Neuronal stem cell (in vitro differentiated cells): ENCODE measurements at regions not wholly inside any gene's neighbourhood (a gene's known extent, or its start where the extent isn't known, plus 50 kb on each side); places are given as distances from the start of the nearest gene placed in this dataset.
A peak's percentile ranks its signal among the peaks of the same experiment; 100 is the strongest.

Experiments
- DNase-seq: peaks from one replicate; pipeline ENCODE4 v3.0.0-alpha.2; 2013; ENCODE audit warnings: low spot score
- H2AFZ ChIP-seq: one replicate; pipeline ENCODE4 v1.6.1; 2013; ENCODE audit warnings: mild to moderate bottlenecking, low read length, inconsistent platforms
- H2AK5ac ChIP-seq: 2 replicates; pipeline ENCODE4 v1.6.1; 2013; ENCODE audit warnings: low read depth, mild to moderate bottlenecking, inconsistent platforms, low read length, moderate library complexity, mixed read lengths
- H2BK120ac ChIP-seq: 2 replicates; pipeline ENCODE4 v1.6.1; 2013; ENCODE audit warnings: low read depth, mild to moderate bottlenecking, inconsistent platforms, low read length, moderate library complexity, mixed read lengths
- H2BK12ac ChIP-seq: one replicate; pipeline ENCODE4 v1.6.1; 2013; ENCODE audit warnings: low read length, inconsistent platforms
- H2BK15ac ChIP-seq: 2 replicates; pipeline ENCODE4 v1.6.1; 2013; ENCODE audit warnings: mild to moderate bottlenecking, low read length, inconsistent platforms, mixed read lengths
- H2BK5ac ChIP-seq: one replicate; pipeline ENCODE4 v1.6.1; 2013; ENCODE audit warnings: inconsistent platforms, mild to moderate bottlenecking, low read length, moderate library complexity
- H3K14ac ChIP-seq: one replicate; pipeline ENCODE4 v1.6.1; 2013; ENCODE audit warnings: low read length, inconsistent platforms
- H3K18ac ChIP-seq: 2 replicates; pipeline ENCODE4 v1.6.1; 2013; ENCODE audit warnings: low read length, inconsistent platforms
- H3K23ac ChIP-seq: 2 replicates; pipeline ENCODE4 v1.6.1; 2013; ENCODE audit warnings: low read depth, mild to moderate bottlenecking, mixed read lengths, low read length, inconsistent platforms; ENCODE audit not compliant: poor library complexity
- H3K27ac ChIP-seq: replicated peaks from 3 replicates; pipeline ENCODE4 v1.5.1; 2013; ENCODE audit warnings: low read length, inconsistent platforms
- H3K27me3 ChIP-seq, 3 experiments: 2 replicates each; pipeline ENCODE4 v1.6.1; 2013; ENCODE audit warnings: low read length in 3 of 3, mild to moderate bottlenecking in 2 of 3, inconsistent platforms in 1 of 3, low read depth in 1 of 3, mixed read lengths in 1 of 3, moderate library complexity in 1 of 3; ENCODE audit not compliant: control insufficient read depth in 3 of 3, insufficient read depth in 3 of 3
- H3K36me3 ChIP-seq, 2 donors: replicated peaks in 1 of 2; 2 replicates each; pipeline ENCODE4 v1.6.1; 2013; ENCODE audit warnings: low read length in 2 of 2; ENCODE audit not compliant: control insufficient read depth in 2 of 2, insufficient read depth in 2 of 2
- H3K4ac ChIP-seq: 2 replicates; pipeline ENCODE4 v1.6.1; 2013; ENCODE audit warnings: inconsistent platforms, mild to moderate bottlenecking, low read length, moderate library complexity
- H3K4me1 ChIP-seq, 2 donors: 1 replicate in 1 of 2; 2 replicates in 1 of 2; pipeline ENCODE4 v1.6.1; 2013; ENCODE audit warnings: low read length in 2 of 2, low read depth in 1 of 2; ENCODE audit not compliant: control insufficient read depth in 2 of 2, insufficient read depth in 1 of 2
- H3K4me2 ChIP-seq: one replicate; pipeline ENCODE4 v1.6.1; 2013; ENCODE audit warnings: mild to moderate bottlenecking, low read length, inconsistent platforms; ENCODE audit not compliant: insufficient read depth, poor library complexity, severe bottlenecking
- H3K4me3 ChIP-seq, 2 donors: 2 replicates each; pipeline ENCODE4 v1.5.1; 2013; ENCODE audit warnings: low read length in 2 of 2, mild to moderate bottlenecking in 2 of 2, inconsistent platforms in 1 of 2, moderate library complexity in 1 of 2
- H3K79me1 ChIP-seq: one replicate; pipeline ENCODE4 v1.6.1; 2013; ENCODE audit warnings: low read depth, mild to moderate bottlenecking, inconsistent platforms, low read length, moderate library complexity
- H3K9ac ChIP-seq: one replicate; pipeline ENCODE4 v1.6.1; 2013; ENCODE audit warnings: mild to moderate bottlenecking, low read depth, low read length, inconsistent platforms; ENCODE audit not compliant: poor library complexity
- H3K9me3 ChIP-seq, 2 donors: replicated peaks in 1 of 2; 2 replicates each; pipeline versions ENCODE3 to v1.6.1; 2013; ENCODE audit warnings: low read length in 2 of 2, mild to moderate bottlenecking in 2 of 2, inconsistent platforms in 1 of 2, low read depth in 1 of 2, mixed read lengths in 1 of 2, moderate library complexity in 1 of 2; ENCODE audit not compliant: control insufficient read depth in 2 of 2, insufficient read depth in 1 of 2
- H4K8ac ChIP-seq: one replicate; pipeline ENCODE4 v1.6.1; 2013; ENCODE audit warnings: low read depth, mild to moderate bottlenecking, inconsistent platforms, low read length, moderate library complexity
- H4K91ac ChIP-seq: one replicate; pipeline ENCODE4 v1.6.1; 2013; ENCODE audit warnings: low read length, low read depth, mild to moderate bottlenecking, inconsistent platforms; ENCODE audit not compliant: poor library complexity
- WGBS, 2 donors: extraction: QIAGEN DNeasy Blood & Tissue Kit; methylation state at CpG; one replicate each; pipeline ENCODE4 v1.1.7; 2013; ENCODE audit warnings: missing lambda C conversion rate in 2 of 2, mixed read lengths in 1 of 2; ENCODE audit not compliant: insufficient read length in 2 of 2, insufficient replicate concordance in 1 of 2; ENCODE audit errors: extremely low coverage in 2 of 2; 5-methylcytosine and 5-hydroxymethylcytosine counted together

GRCh38 chr7:57385668-57386067 lies 64.3 kb upstream of the ZNF716 start:
- no peak overlapping the region for H4K91ac ChIP-seq
- no peak overlapping the region for H2BK12ac ChIP-seq
- H3K4me2 ChIP-seq, result no peak overlapping the region
- H3K23ac ChIP-seq, result no peak overlapping the region
- H3K36me3 ChIP-seq, result no peaks in the 10 kb centered on the region
- no peak overlapping the region for H2BK15ac ChIP-seq
- H3K27ac ChIP-seq, result no peak overlapping the region
- peaks cover 0 to 61% of the 10 kb centered on the region in 2 donors for H3K9me3 ChIP-seq
- no peak overlapping the region for H4K8ac ChIP-seq
- H2BK120ac ChIP-seq, result no peak overlapping the region
- no peak overlapping the region for H3K4ac ChIP-seq
- H3K14ac ChIP-seq, result no peak overlapping the region
- H3K4me3 ChIP-seq, result no peak overlapping the region
- no peak overlapping the region for H3K18ac ChIP-seq
- no peak for DNase-seq
- H2AFZ ChIP-seq, result no peak overlapping the region
- no peaks in the 10 kb centered on the region for H3K4me1 ChIP-seq
- no peak overlapping the region for H2BK5ac ChIP-seq
- H3K9ac ChIP-seq, result no peak overlapping the region
- H3K79me1 ChIP-seq, result peaks cover 3% of the 10 kb centered on the region
- no peaks in the 10 kb centered on the region for H3K27me3 ChIP-seq
- H2AK5ac ChIP-seq, result no peak overlapping the region
- WGBS, 2 donors, result no CpG with 5 or more reads among the region's 5 CpGs

- H2BK5ac ChIP-seq, result no peak overlapping the region
These were observed 61.2 kb upstream of the ZNF716 start for GRCh38 chr7:57388761-57389160.

GRCh38 chr7:57398548-57398947 lies 51.4 kb upstream of the ZNF716 start:
- H3K23ac ChIP-seq, result no peak overlapping the region
- H3K18ac ChIP-seq, result no peak overlapping the region
- H3K4ac ChIP-seq, result no peak overlapping the region
- no peak overlapping the region for H2BK120ac ChIP-seq
- H3K9ac ChIP-seq, result no peak overlapping the region
- no peak overlapping the region for H2AFZ ChIP-seq
- no peaks in the 10 kb centered on the region for H3K36me3 ChIP-seq
- no peak overlapping the region for H2BK5ac ChIP-seq
- peaks cover 0 to 27% of the 10 kb centered on the region in 2 donors for H3K9me3 ChIP-seq
- no peaks in the 10 kb centered on the region for H3K4me1 ChIP-seq
- no peaks in the 10 kb centered on the region for H3K27me3 ChIP-seq
- H3K79me1 ChIP-seq, result no peaks in the 10 kb centered on the region
- H2BK15ac ChIP-seq, result no peak overlapping the region
- H2AK5ac ChIP-seq, result no peak overlapping the region
- H3K27ac ChIP-seq, result no peak overlapping the region
- no peak overlapping the region for H3K4me3 ChIP-seq
- no peak for DNase-seq
- no peak overlapping the region for H3K14ac ChIP-seq
- no CpG with 5 or more reads among the region's 14 CpGs for WGBS, 2 donors
- no peak overlapping the region for H4K8ac ChIP-seq
- no peak overlapping the region for H4K91ac ChIP-seq
- H2BK12ac ChIP-seq, result no peak overlapping the region
- no peak overlapping the region for H3K4me2 ChIP-seq

More at GRCh38 chr7:57388761-57389160, 61.2 kb upstream of the ZNF716 start:
- Histone ChIP-seq H2BK12ac (no peak overlapping the region), H3K36me3 (no peaks in the 10 kb centered on the region), H3K9ac (no peak overlapping the region), H3K4me2 (no peak overlapping the region), H4K8ac (no peak overlapping the region), H3K27me3 (no peaks in the 10 kb centered on the region), H3K23ac (no peak overlapping the region), H3K4me3 (peak overlapping the region in 1 of 2 donors; percentile 70), H3K18ac (no peak overlapping the region), H3K4me1 (no peaks in the 10 kb centered on the region), H2BK15ac (no peak overlapping the region), H2AFZ (no peak overlapping the region), H3K79me1 (no peaks in the 10 kb centered on the region), H2AK5ac (no peak overlapping the region), H3K4ac (no peak overlapping the region), H3K9me3 (peaks cover 0 to 52% of the 10 kb centered on the region in 2 donors), H3K14ac (no peak overlapping the region), H3K27ac (no peak overlapping the region), H4K91ac (no peak overlapping the region), H2BK120ac (no peak overlapping the region)
- DNase-seq, result no peak
- no CpG with 5 or more reads among the region's 7 CpGs for WGBS, 2 donors

- Histone ChIP-seq H2BK15ac (no peak overlapping the region), H3K18ac (no peak overlapping the region), H2BK12ac (no peak overlapping the region), H3K9ac (no peak overlapping the region), H4K91ac (no peak overlapping the region), H3K4me2 (no peak overlapping the region), H3K36me3 (no peaks in the 10 kb centered on the region), H3K23ac (no peak overlapping the region), H4K8ac (no peak overlapping the region), H2BK5ac (no peak overlapping the region), H2AFZ (no peak overlapping the region), H3K9me3 (peaks cover 0 to 29% of the 10 kb centered on the region in 2 donors), H2AK5ac (no peak overlapping the region), H3K4me3 (no peak overlapping the region), H3K27ac (no peak overlapping the region), H3K14ac (no peak overlapping the region), H3K79me1 (no peaks in the 10 kb centered on the region), H3K27me3 (no peaks in the 10 kb centered on the region), H2BK120ac (no peak overlapping the region), H3K4me1 (no peaks in the 10 kb centered on the region), H3K4ac (no peak overlapping the region)
- no peak for DNase-seq
- WGBS, 2 donors, result no CpG with 5 or more reads among the region's 6 CpGs
These were observed 50.6 kb upstream of the ZNF716 start for GRCh38 chr7:57399251-57399940.
